GM21723 (cell line): ENCODE measurements at regions not wholly inside any gene's neighbourhood (a gene's known extent, or its start where the extent isn't known, plus 50 kb on each side); places are given as distances from the start of the nearest gene placed in this dataset.
"Not testable (repeated sequence)": the region's sequence is repeated elsewhere in the genome, so short reads cannot be mapped to it uniquely, and the experiment has no call there.

ENCODE experiments used
- ATAC-seq: cut with Tn5 transposase; IDR thresholded peaks from one replicate; pipeline ENCODE4 v1.9.1; 2021; ENCODE audit warnings: mild to moderate bottlenecking, moderate library complexity; ENCODE audit not compliant: unreplicated experiment

DNA sequence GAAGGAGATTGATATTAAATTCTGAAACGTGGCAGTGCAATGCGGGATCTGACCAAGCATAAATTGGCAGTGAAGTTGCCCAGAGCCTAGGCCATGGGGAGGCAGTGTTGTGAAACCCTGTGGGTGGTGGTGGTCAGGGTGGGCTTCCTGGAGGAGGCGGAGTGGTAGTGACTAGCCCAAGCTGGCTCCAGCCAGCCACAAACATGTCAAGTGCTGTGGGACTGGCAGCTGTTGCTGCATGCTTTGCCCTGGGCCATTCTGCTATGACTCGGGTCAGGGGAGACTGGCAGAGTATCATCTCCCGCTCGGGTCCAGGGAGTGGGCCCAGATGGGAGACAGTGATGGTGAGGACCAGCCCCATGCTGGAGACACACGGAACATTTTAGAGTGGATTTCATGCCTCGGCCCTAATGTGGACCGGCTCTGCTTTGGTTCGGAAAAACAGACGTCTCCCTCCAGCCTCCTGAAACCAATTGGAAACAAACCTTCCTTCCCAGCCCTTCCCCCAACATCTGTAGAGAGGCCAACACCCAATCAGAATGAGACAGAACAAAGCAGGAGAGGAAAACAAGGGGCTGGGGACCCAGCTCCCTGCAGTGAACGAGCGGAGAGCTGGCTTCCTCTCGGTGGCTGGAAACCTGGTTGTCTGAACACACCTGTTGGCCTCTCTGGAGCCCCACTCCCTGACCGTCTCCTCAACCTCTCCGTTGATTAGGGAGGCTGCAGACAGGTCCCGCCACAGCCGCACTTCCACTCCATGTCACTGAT lies 58.2 kb downstream of the TMEM270 start:
- ATAC-seq = no peak

DNA sequence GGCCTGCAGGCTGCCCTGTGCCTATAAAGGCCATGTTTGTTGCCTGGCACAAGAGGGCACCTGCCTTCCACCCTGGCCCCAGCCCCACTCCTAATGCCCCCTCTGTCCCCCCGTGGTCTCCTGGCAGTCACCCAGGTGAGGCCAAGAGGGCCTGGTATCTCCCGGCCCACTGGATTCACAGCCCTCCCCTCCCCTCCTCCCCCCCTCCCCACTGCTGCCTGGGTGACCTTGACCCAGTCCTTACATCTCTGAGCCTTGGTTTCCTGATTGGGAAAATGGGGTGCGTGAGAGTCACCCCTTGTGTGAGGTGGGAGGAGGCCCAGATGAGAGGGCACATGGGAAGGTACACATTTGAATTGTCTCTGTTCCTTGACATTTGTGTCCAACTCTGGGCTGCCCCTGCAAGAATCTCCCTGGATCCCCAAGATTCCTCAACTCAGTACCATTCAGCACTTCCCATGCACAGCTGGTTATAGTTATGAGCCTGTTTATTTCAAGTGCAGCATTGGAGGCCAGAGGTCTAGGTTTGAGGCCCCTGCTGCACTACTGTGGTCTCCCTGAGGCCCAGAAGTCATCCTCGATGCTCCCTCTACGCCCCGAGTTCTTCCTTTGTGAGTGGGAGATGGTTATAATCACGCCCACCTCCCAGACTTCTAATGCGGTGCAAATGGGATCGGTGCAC lies 58.9 kb downstream of the TMEM270 start:
- ATAC-seq = no peak

DNA sequence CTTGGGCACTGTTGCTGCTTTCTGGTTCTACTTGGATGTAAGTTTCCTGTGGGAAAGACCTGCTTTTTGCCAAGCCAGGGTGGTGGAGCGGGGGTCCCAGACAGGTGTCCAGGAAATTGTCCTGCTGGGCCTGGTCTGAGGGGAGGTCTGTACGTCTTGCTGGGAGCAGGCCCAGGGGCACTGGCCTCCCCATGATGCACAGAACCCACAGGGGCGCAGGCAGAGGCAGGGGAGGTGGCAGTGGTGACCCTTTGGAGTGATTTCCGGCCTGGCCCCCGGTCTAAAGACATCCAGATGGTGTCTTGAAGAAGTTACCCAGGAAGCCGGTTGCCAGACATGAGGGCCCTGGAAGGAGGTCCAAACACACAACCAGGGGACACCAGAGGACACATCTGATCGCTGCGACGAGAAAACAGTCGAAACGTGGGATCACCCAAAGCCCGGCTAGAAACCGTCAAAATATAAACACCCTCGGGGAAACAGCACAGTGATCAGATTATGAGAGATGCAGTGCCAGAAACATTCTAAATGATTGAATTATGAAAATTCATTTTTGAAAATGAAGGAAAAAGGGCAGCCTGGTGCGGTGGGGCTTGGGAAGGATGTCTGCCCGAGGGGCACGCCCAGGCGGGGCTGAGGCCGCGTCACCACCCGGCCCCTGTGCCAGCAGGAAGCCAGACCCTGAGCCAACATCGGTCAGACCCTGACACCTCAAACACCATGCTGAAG lies 59.6 kb downstream of the TMEM270 start:
- no peak for ATAC-seq

DNA sequence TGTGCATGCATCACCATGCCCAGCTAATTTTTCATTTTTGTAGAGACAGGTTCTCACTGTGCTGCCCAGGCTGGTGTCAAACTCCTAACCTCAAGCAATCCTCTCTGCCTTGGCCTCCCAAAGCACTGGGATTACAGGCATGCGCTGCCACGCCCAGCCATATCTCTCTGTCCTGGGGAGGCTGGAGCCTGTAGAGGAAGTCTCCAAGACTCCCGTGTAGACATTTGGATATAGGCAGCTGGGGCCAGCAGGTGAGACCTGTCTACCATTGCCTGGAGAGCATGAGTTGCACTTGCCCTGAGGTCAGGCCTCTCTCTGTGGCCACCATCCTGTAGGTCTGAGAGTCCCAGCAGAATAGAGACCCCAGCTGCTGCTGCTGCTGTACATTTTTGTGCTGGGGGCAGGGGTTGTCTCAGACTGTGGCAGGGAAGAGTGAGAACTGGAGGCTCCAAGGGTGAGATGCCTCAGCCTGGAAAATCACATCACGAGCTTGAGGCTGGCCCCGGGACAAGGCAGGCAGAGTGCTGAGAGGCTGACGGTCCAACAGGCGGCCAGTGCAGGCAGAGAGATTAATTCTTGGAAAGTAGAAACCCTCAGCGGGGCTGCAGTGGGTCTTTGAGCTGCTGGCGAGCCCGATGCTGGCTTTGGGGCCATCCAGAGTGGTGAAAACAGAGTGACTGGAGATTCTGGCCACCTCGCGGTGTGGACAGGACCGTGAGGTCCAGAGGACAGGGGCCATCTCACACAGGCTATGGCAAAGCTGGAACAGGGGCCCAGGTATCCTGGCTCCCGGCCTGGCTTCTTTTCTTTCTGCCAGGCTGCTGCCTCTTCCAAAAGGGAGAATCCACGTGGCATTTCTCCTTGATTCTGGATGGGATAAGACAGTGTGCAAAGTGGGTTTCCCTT lies 60.9 kb downstream of the TMEM270 start:
- no peak for ATAC-seq

DNA sequence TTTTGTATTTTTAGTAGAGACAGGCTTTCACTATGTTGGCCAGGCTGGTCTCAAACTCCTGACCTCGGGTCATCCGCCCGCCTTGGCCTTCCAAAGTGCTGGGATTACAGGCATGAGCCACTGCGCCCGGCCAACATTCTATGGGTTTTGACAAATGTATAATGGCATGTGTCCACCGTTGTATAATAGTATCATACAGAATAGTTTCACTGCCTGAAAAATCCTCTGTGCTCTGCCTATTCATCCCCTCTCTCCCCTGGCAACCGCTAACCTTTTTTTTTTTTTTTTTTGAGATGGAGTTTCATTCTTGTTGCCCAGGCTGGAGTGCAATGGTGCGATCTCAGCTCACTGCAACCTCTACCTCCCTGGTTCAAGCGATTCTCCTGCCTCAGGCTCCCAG lies 67.7 kb downstream of the TMEM270 start:
- not testable (repeated sequence) for ATAC-seq

DNA sequence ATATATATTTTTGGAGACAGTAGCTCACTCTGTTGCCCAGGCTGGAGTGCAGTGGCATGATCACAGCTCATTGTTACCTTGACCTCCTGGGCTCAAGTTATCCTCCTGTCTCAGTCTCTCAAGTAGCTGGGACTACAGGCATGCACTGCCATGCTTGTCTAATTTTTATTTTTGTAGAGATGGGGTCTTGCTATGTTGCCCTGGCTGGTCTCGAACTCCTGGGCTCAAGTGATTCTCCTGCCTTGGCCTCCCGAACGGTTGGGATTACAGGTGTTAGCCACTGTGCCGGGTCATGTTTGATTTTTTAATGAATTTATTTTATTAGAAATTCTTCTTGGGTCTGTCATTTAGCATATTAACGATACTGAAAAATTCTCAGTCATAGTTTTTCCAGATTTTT lies 70.5 kb downstream of the TMEM270 start:
- ATAC-seq = no peak

DNA sequence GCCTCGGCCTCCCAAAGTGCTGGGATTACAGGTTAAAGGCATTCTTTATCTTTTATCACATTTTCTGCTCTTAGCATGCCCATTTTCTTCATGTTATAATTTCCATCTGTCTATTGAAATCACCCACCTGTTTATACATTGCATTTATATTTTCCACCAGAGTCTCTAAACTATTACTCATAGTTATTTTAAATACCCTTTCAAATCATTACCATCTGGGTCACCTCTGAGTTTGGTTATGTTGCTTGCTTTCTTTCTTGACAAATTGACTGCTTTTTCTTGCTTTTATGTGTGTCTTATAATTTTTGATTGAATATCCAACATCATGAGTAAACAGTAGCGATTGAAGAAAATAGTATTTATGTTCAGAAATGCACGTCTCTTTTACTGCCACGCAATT lies 71.4 kb downstream of the TMEM270 start:
- no peak for ATAC-seq

DNA sequence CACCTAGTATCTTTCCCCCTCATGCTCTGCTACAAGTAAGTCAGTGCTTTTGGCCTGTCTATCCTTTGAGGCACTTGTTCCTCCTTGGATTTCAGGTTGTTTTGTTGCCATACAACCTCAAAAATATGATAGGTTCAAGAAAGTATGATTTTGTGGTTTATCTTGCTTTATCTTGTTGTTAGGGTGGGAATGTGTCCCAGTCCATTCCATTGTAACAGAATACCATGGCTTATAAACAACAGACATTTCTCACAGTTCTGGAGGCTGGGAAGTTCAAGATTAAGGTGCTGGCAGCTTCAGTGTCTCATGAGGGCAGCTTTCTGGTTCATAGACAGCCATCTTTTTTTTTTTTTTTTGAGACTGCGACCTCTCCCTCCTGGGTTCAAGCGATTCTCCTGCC lies 72.1 kb downstream of the TMEM270 start:
- ATAC-seq = no peak

DNA sequence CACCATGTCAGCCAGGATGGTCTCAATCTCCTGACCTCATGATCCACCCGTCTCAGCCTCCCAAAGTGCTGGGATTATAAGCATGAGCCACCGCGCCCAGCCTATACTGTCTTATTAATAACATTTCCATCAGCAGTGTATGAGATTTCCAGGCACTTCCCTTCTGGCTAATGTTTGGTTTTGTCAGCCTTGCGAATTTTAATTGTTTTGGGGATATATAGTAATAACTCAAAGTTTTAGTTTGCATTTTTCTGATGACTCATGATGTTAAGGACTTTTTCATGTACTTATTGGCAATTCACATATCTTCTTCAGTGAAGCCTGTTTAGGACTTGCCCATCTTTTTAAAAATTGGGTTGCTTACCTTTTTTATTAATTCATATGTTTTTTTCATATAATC lies 76.0 kb downstream of the TMEM270 start:
- no peak for ATAC-seq

DNA sequence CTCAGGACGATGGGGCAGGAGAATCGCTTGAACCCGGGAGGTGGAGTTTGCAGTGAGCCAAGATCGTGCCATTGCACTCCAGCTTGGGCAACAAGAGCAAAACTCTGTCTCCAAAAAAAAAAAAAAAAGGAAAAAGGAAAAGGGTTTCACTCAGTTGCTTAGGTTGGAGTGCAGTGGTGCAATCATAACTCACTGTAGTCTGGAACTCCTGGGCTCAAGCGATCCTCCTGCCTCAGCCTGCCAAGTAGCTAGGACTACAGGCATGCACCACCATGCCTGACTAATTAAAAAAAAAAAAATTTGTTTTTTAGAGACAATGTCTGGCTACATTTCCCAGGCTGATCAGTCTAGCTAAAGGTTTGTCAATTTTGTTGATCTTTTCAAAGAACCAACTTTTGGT lies 76.7 kb downstream of the TMEM270 start:
- not testable (repeated sequence) for ATAC-seq

DNA sequence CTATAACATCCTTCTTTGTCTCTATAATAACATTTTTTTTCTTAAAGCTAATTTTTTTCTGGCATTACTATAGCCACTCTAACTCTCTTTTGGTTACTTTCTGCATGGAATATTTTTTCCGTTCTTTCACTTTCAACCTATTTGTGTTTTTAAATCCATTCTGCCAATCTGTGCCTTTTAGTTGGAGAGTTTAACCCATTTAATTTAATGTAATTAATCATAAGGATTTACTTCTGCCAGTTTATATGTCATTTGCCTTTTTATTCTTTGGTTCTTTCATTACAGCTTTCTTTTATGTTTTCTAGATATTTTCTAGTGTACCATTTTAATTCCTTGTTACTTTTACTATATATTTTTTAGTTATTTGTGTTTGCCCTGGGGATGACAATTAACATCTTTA lies 78.6 kb downstream of the TMEM270 start:
- no peak for ATAC-seq

DNA sequence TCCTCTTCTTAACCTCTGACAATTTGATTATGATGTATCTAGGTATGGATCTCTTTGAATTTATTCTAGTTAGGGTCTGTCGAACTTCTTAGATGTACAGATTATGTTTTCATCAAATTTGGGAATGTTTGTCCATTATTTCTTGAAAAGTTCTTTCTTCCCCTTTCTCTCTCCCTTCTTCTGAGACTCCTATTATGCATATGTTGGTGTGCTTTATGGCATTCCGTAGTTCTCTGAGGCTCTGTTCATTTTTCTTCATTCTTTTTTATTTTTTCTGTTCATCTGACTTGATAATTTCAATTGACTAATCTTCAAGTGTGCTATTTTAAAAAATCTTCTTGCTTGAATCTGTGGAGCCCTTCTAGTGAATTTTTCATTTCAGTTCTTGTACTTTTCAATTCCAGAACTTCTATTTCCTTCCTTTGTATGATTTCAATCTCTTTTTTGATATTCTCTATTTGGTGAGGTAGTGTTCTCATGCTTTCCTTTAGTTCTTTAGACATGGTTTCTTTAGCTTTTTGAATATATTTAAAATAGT lies 79.8 kb downstream of the TMEM270 start:
- no peak for ATAC-seq

DNA sequence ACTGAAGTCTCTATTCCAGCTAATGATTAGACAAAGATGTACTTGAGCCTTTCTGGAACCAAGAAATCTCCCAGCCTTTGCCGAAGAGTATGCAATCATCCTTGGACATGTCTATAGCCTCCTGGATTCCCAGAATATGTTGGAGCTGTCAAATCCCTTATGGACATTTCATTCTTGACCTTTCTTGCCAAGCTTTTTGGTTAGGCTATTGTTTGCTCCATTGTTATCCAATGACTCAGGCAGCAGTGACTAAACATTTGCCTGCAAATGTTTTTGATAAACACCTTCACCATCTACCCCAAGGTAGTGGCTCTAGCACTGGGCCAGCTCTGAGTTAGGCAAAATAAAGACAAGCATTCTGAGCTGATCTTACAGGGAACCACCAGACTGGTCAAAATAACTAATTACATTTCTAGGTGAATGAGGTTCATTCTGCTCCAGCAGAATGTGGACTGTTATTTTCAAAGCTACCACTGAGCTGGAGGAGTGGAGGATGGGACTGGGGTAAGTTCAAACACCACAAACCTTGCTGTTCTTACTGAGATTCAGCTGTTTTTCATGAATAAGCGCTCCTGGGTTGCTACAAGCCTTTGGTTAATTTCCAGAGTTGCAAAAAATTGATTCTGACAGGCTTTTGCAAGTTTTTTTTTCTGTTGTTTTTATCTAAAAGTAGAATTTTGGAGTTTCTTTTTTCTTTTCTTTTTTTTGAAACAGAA lies 81.0 kb downstream of the TMEM270 start:
- no peak for ATAC-seq

DNA sequence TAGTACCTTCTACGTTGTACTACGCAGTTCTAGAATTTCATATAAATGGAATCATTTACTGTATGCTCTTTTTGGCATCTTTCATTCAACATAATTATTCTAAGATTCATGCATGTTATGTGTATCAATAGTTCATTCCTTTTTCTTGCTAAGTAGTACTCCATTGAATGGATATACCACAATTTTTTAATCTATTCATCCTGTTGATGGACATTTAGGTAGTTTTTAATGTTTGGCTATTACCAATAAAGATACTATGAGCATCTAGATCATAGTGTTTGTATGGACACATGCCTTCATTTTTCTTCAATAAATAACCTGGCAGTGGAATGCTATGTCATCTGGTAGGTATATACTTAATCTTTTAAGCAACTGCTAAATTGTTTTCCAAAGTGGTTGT lies 83.0 kb upstream of the ELN start:
- ATAC-seq = no peak

DNA sequence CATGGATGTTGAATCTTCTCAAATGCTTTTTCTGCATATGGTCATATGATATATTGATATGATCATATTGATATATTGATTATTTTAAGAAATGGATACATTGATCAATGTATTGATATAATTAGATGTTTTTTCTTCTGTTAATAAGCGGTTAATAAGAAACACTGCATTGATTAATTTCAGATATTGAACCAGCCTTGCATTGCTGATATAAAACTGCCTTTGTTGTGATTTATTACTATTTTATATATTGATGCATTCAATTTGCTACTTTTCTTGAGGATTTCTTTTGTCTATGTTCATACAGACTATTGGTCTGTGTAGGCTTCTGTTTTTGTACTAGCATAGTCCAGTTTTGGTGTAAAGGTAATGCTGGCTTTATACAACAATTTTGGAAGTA lies 79.7 kb upstream of the ELN start:
- ATAC-seq = no peak

DNA sequence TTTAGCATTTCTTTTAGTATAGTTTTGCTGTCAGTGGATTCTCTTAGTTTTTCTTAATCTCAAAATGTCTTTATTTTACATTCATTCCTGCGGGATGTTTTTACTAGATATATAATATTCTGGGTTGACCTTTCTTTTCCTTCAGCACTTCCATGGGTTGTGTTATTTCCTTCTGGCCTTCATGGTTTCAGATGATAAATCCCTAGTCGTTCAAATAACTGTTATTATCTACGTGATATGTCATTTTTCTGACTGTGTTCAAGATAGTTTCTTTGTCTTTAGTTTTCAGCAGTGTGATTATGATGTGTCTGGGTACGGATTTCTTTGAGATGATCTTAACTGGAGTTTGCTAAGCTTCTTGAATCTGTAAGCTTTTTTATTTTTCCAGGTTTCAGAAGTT lies 75.7 kb upstream of the ELN start:
- no peak for ATAC-seq

DNA sequence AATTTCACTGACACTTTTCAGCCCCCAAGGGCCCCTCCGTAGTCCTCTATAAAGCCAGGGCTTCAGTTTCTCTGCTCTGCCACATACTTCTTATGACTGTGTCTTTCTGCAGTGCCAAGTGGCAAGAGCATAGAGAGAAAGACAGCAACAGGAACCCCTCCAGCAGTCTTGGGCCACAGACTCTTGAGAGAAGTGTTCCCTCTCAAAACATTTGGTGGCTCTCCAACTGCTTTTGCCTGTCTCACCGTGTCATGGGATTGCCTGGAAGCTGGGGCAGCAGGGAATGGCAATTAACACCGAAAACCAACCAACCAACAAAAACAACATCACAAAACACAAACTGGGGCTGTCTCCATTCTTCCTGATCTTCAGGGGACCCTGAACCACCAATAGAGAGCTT lies 73.8 kb upstream of the ELN start:
- no peak for ATAC-seq

DNA sequence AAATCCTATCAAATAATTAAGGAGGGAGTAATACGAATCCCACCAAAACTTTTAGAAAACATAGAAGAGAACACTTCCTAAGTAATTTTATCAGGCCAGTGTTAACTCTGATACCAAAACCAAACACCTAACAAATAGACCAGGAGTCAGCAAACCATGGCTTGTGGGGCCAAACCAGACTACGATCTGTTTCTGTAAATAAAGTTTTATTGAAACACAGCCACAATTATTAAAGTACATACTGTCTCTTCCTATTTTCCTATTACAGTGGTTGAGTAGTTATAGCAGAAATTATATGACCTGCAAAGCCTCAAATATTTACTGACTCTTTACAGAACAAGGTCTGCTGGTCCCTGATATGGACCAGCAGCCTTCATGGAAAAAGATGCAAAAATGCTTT lies 73.1 kb upstream of the ELN start:
- no peak for ATAC-seq

DNA sequence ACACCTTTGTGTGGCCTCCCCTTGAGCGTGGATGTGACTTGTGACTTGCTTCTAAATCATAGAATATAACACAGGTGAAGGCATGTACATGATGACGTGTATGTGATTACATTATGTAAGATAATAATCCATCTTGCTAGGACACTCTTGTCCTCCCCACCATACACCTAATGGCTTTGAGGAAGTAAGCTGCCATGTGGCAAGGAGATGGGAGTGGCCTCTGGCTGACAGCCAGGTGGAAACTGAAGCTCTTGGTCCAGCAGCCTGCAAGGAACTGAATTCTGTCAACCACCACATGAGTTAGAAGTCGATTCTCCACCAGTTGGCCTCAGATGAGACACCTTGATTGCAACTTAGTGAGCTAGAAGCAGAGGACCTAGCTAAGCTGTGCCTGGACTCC lies 67.4 kb upstream of the ELN start:
- no peak for ATAC-seq

DNA sequence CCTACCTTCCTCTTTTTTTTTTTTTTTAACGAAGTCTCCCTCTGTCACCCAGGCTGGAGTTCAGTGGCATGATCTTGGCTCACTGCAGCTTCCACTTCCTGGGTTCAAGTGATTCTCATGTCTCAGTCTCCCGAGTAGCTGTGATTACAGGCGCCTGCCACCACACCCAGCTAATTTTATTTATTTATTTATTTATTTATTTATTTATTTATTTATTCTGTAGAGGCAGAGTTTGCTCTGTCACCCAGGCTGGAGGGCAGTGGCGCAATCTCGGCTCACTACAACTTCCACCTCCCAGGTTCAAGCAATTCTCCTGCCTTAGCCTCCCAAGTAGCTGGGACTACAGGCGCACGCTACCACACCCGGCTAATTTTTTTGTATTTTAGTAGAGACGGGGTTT lies 66.0 kb upstream of the ELN start:
- ATAC-seq = not testable (repeated sequence)
